Neural progenitor cell (in vitro differentiated cells): ENCODE measurements at regions not wholly inside any gene's neighbourhood (a gene's known extent, or its start where the extent isn't known, plus 50 kb on each side); places are given as distances from the start of the nearest gene placed in this dataset.

Experiments used
- EZH2phosphoT487 ChIP-seq: fragments of 200-600 bp; sonication (generic); IDR thresholded peaks from 2 replicates; pipeline ENCODE4 v1.6.1; 2017; ENCODE audit warnings: antibody characterized with exemption
- TF ChIP-seq, protein P1 (sequence below): fragments of 200-600 bp; sonication (generic); IDR thresholded peaks from 2 replicates; pipeline ENCODE4 v1.5.1; 2017; ENCODE audit warnings: antibody characterized with exemption, mild to moderate bottlenecking

DNA sequence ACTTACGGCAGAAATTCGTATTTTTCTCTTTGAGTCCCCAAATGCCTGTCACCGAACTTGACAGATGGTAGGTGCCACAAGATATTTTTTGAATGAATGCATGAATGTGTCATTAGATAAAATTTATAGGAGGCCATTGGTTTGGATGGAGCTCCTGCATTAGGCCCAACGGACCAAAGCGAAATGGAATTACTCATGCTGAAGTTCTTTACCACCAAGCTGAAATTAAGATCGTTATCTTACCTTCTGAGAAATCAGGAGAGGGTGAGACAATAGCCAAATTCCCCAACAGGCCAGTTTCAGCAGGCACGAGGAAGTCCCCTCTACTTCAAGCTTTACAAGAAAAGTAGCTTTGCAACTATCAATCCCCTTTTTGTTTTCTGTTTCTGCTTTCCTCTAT lies 452.5 kb upstream of the ARGLU1 start:
- TF ChIP-seq, protein P1, sequence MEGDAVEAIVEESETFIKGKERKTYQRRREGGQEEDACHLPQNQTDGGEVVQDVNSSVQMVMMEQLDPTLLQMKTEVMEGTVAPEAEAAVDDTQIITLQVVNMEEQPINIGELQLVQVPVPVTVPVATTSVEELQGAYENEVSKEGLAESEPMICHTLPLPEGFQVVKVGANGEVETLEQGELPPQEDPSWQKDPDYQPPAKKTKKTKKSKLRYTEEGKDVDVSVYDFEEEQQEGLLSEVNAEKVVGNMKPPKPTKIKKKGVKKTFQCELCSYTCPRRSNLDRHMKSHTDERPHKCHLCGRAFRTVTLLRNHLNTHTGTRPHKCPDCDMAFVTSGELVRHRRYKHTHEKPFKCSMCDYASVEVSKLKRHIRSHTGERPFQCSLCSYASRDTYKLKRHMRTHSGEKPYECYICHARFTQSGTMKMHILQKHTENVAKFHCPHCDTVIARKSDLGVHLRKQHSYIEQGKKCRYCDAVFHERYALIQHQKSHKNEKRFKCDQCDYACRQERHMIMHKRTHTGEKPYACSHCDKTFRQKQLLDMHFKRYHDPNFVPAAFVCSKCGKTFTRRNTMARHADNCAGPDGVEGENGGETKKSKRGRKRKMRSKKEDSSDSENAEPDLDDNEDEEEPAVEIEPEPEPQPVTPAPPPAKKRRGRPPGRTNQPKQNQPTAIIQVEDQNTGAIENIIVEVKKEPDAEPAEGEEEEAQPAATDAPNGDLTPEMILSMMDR: no peak
- no peak for TF ChIP-seq EZH2phosphoT487
